ENCODE measurements at regions not wholly inside any gene's neighbourhood (a gene's known extent, or its start where the extent isn't known, plus 50 kb on each side); places are given as distances from the start of the nearest gene placed in this dataset.
"Not testable (repeated sequence)": the region's sequence is repeated elsewhere in the genome, so short reads cannot be mapped to it uniquely, and the experiment has no call there.

DNA sequence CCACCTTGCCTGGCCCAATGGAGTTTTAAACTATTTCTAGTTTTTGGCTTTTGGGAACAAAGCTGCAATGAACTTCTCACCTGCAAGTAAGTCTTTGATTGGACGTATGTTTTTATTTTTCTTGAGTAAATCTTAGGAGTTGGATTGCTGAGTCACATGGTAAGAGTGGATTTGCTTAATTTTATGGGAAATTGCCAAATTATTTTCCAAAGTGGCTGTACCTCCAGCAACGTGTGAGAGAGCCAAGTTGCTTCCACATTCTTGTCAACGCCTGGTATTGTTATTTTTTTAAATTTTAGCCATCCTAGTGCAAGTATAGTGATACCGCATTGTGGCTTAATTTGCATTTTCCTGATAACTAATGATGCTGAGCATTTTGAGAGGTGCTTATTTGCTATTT lies 136.6 kb downstream of the LMNTD1 start:
- TF ChIP-seq ZFX (IDR thresholded peaks at IDR 0.05): no peak
- TF ChIP-seq, protein P1, sequence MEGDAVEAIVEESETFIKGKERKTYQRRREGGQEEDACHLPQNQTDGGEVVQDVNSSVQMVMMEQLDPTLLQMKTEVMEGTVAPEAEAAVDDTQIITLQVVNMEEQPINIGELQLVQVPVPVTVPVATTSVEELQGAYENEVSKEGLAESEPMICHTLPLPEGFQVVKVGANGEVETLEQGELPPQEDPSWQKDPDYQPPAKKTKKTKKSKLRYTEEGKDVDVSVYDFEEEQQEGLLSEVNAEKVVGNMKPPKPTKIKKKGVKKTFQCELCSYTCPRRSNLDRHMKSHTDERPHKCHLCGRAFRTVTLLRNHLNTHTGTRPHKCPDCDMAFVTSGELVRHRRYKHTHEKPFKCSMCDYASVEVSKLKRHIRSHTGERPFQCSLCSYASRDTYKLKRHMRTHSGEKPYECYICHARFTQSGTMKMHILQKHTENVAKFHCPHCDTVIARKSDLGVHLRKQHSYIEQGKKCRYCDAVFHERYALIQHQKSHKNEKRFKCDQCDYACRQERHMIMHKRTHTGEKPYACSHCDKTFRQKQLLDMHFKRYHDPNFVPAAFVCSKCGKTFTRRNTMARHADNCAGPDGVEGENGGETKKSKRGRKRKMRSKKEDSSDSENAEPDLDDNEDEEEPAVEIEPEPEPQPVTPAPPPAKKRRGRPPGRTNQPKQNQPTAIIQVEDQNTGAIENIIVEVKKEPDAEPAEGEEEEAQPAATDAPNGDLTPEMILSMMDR (conservative IDR thresholded peaks at IDR 0.05): no peak
- H3K27ac ChIP-seq: no peak overlapping the region

DNA sequence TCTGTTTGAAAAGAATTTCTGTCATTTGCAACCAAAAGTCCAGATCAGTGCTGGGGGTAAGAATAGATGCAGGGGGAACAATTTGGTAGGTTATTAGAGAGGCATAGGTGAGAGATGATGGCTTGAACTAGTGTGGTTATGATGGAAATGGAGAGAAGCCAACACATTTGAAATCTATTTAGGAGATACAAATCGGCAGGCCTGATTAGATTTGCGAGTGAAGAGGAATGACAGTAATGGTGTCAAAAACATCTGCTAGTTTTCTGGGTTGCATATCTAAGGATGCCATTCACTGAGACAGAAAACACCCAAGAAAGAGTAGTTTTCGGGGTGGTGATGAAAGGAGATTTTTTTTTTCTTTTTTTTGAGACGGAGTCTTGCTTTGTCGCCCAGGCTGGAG lies 138.1 kb downstream of the LMNTD1 start:
- TF ChIP-seq, protein P1 (conservative IDR thresholded peaks at IDR 0.05): no peak
- TF ChIP-seq ZFX (IDR thresholded peaks at IDR 0.05): no peak
- H3K27ac ChIP-seq: no peak overlapping the region

DNA sequence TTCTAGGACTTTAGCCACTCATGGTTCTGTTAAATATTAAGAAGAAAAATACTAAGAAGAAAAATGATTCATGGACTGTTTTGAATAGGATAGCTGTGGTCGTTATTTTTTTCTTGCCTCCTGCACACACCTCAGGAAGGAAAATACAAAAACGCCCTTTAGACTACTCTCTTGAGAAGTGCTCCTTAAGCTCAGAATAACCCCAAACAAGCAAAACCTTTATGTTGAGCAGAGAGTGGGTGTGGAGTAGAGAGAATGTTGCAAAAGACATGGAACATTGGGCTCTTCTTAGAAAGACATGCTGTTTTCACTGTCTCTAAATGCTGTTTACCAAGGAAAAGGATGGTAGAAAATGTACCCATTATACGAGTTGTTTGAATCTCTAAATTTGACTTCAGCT lies 140.3 kb downstream of the LMNTD1 start:
- TF ChIP-seq, protein P1 (conservative IDR thresholded peaks at IDR 0.05): no peak
- TF ChIP-seq ZFX (IDR thresholded peaks at IDR 0.05): no peak
- no peak overlapping the region for H3K27ac ChIP-seq

DNA sequence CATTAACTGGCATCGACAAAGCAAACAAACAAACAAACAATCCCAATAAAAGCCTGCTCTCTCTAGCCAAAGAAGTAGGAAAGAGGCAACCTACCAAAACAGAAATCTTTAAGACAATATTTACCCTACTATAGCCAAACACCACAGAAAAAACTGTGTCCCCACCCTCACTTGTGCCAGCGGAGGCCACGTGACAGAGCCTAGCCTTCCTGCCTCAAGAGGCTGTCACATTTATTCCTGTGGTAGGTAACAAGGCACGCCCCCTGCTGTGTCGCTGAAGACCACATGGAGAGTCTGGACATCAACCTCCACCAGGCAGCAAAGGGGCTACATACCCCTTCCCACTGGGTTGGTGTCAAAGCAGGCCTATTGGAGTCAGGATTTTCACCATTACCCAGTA lies 148.1 kb downstream of the LMNTD1 start:
- H3K27ac ChIP-seq: peak overlapping the region; percentile 39
- TF ChIP-seq ZFX (IDR thresholded peaks at IDR 0.05): no peak
- TF ChIP-seq, protein P1 (conservative IDR thresholded peaks at IDR 0.05): peak; percentile 32

DNA sequence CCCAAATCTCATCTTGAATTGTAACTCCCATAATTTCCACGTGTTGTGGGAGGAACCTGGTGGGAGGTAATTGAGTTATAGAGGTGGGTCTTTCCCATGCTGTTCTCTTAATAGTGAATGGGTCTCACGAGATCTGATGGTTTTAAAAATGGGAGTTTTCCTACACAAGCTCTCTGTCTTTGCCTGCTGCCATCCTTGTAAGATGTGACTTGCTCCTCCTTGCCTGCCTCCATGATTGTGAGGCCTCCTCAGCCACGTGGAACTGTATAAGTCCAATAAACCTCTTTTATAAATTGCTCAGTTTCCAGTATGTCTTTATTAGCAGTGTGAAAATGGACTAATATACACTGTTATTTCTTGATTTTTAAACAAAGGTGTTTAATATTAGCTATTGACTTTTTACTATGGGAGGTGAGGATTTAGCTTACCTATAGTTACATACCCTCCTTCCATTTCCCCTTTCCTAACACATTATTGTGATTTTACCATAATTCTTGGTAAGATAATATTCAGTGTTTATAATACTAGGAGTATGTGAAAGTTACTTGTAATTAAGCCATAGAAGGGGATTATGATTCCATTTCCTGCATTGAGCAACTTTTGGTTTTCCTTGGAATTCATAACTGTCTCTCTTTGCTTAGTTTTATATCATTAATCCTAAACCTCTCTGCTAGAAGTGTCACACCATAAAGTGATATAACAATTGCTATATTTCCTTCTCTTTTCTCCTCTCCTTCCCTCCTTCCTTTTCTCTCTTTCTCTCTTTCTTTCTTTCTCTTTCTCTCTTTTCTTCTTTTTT lies 151.0 kb upstream of the KRAS start:
- TF ChIP-seq, protein P1 (conservative IDR thresholded peaks at IDR 0.05): no peak
- no peak for TF ChIP-seq ZFX (IDR thresholded peaks at IDR 0.05)
- no peak overlapping the region for H3K27ac ChIP-seq

DNA sequence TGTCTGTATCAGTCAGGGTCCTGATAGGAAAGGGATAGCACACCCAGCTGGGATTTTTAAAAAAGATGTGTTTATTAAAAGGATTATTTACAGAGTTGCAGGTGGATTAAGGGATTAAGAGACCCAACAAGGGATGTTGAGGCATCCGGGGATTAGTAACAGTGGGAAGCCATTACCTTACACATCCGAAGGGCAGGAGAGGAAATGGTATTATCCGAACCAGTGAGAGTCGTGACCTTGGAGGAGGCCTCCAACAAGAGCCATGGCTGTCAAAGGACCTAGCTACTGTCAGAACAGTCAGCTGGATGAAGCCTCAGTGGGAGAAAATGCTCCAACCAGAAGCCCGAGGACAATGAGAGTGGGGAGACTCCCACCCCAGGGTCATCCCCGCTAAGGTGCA lies 146.3 kb upstream of the KRAS start:
- no peak overlapping the region for H3K27ac ChIP-seq
- TF ChIP-seq, protein P1 (conservative IDR thresholded peaks at IDR 0.05): no peak
- TF ChIP-seq ZFX (IDR thresholded peaks at IDR 0.05): no peak

DNA sequence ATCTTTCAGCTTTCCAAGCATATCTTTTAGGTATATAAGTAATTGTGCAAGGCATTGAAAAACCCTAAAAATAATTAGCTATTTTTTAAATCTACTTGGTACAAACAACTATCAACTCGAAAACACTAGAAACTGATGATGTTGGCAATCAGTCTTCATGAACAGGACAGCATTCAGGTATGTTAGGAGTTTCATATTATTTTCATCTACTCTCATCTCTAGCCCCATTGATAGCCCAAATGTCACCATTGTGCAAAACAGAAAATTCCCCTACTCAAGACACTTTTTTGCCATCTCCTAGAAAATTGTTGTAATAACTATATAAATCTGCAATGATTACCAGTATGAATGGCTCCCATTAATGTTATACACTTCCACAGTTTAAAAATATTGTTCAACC lies 144.5 kb upstream of the KRAS start:
- TF ChIP-seq, protein P1 (conservative IDR thresholded peaks at IDR 0.05): no peak
- no peak for TF ChIP-seq ZFX (IDR thresholded peaks at IDR 0.05)
- no peak overlapping the region for H3K27ac ChIP-seq

DNA sequence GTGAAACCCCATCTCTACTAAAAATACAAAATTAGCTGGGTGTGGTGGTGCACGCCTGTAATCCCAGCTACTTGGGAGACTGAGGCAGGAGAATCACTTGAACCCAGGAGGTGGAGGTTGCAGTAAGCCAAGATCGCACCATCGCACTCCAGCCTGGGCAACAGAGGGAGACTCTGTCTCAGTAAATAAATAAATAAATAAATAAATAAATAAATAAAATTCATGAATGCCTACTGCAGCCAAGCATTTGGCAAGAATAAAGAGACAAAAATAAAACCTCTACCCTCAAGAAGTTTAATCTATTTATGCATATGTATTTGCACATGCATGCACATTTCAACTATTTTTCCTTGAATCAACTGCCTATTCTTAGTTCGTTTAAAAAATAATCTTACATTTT lies 144.0 kb upstream of the KRAS start:
- not testable (repeated sequence) for H3K27ac ChIP-seq
